ENCODE measurements at regions not wholly inside any gene's neighbourhood (a gene's known extent, or its start where the extent isn't known, plus 50 kb on each side); places are given as distances from the start of the nearest gene placed in this dataset.

DNA sequence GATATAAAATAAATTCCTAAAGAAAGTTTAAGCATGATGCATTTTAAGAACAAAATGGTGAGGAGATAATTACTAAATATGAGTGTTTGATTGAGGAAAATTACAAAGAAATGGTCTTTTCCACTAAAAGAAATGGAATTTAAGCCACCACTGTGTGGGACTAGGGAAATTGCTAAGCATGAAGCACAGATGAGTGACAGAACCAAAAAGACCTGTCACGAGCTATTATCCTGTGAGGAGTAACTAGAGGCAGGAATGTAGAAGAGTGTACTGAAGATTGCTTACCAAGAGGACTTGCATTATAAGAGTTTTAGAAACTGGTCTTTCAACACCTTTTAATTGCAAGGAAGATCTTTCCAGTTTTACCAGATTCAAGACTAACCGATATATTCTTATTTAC is 193.6 kb upstream of the PRR16 start:
- in situ Hi-C loops (cut with MboI; ENCODE audit: low sequenced_read_pairs, unreplicated experiment), result no loop called here
- DNase-seq (ENCODE audit: low spot score), result no peak
- TF ChIP-seq, protein P1, sequence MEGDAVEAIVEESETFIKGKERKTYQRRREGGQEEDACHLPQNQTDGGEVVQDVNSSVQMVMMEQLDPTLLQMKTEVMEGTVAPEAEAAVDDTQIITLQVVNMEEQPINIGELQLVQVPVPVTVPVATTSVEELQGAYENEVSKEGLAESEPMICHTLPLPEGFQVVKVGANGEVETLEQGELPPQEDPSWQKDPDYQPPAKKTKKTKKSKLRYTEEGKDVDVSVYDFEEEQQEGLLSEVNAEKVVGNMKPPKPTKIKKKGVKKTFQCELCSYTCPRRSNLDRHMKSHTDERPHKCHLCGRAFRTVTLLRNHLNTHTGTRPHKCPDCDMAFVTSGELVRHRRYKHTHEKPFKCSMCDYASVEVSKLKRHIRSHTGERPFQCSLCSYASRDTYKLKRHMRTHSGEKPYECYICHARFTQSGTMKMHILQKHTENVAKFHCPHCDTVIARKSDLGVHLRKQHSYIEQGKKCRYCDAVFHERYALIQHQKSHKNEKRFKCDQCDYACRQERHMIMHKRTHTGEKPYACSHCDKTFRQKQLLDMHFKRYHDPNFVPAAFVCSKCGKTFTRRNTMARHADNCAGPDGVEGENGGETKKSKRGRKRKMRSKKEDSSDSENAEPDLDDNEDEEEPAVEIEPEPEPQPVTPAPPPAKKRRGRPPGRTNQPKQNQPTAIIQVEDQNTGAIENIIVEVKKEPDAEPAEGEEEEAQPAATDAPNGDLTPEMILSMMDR (IDR thresholded peaks at IDR 0.05; ENCODE audit: borderline replicate concordance, control extremely low read depth, extremely low read depth, insufficient read depth, missing control alignments), result no peak

DNA sequence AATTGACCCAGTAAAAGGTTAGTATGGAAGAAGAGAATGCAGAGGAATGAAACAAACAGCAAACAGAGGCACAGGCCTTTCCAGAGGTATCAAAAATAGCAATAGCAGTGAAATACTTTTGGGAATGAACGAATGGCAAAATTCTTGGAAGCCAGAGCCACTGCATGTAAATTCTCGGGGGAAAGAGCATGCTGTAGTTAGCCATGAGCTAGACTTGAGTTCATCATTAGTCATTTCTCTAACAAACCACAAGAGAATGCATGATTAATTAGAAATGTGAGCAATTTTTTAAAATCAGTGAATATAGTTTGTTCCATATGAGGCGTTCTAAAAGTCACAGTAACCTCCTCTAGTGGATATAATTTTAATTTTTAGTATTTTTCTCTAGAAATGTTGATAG is 170.3 kb upstream of the PRR16 start:
- TF ChIP-seq, protein P1 (IDR thresholded peaks at IDR 0.05; ENCODE audit: borderline replicate concordance, control extremely low read depth, extremely low read depth, insufficient read depth, missing control alignments), result no peak
- in situ Hi-C loops (cut with MboI; ENCODE audit: low sequenced_read_pairs, unreplicated experiment), result no loop called here
- DNase-seq (ENCODE audit: low spot score), result no peak

GRCh38 chr5:120297616-120298015 is 166.5 kb upstream of the PRR16 start:
- in situ Hi-C loops (cut with MboI; ENCODE audit: low sequenced_read_pairs, unreplicated experiment), result no loop called here
- DNase-seq (ENCODE audit: low spot score), result no peak
- TF ChIP-seq, protein P1 (IDR thresholded peaks at IDR 0.05; ENCODE audit: borderline replicate concordance, control extremely low read depth, extremely low read depth, insufficient read depth, missing control alignments), result no peak

DNA sequence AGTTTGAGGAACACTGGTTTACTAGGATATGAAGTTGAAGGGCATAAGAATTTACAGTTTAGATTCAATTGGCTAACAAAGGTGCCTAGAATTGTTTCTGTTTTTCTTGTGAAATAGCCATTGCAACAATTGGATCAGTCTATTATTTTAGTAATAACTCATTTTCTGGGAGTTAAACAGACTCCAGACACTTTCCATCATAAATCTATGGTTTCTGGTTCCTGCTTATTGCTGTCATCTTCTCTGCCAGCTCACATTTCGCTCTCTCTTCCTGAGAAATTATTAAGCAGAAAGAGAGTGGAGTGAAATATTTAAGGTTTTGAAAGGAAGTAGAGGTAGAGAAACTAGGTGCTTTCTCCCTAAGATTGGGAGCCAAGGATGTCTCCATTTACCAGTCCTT is 165.1 kb upstream of the PRR16 start:
- DNase-seq (ENCODE audit: low spot score), result no peak
- in situ Hi-C loops (cut with MboI; ENCODE audit: low sequenced_read_pairs, unreplicated experiment), result no loop called here
- TF ChIP-seq, protein P1 (IDR thresholded peaks at IDR 0.05; ENCODE audit: borderline replicate concordance, control extremely low read depth, extremely low read depth, insufficient read depth, missing control alignments), result no peak

DNA sequence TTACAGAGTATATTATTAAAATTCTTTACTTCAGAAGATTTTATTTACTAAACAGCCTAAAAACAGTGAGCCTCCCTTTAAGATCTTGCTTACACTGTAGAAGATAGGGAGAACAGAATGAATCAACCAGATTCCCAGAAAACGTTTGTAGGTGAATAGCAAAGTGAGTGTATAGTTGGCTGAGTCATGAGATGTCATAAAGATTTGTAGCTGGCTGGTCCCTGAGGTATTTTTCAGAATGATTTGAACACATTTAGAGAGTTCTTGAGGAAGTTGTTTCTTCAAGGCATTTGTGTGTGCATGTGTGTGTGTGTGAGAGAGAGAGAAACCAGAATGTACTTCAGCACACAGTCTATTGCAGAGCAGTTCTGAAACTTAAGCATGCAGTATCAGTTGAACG is 159.4 kb upstream of the PRR16 start:
- in situ Hi-C loops (cut with MboI; ENCODE audit: low sequenced_read_pairs, unreplicated experiment), result no loop called here
- TF ChIP-seq, protein P1 (IDR thresholded peaks at IDR 0.05; ENCODE audit: borderline replicate concordance, control extremely low read depth, extremely low read depth, insufficient read depth, missing control alignments), result no peak
- DNase-seq (ENCODE audit: low spot score), result no peak

DNA sequence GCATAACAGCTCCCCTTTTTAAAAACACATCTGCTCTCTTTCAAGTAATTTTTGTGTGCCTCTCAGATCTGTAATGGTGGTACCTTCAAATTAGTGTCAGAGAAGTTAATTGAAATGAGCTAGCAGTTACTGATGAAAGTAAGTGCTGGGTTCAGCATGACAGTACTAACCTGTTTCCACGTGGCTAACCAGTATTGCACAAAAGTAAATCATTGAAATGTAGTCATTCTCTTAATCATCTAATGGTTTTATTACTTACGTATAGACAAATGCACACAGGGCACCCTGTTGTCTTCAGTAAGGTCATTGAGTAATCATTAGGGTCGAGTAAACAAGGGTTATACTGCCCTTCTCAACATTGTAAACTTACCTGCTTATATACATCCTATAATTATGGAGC is 157.8 kb upstream of the PRR16 start:
- in situ Hi-C loops (cut with MboI; ENCODE audit: low sequenced_read_pairs, unreplicated experiment), result no loop called here
- no peak for DNase-seq (ENCODE audit: low spot score)
- TF ChIP-seq, protein P1 (IDR thresholded peaks at IDR 0.05; ENCODE audit: borderline replicate concordance, control extremely low read depth, extremely low read depth, insufficient read depth, missing control alignments), result no peak

- DNase-seq (ENCODE audit: low spot score), result no peak
- in situ Hi-C loops (cut with MboI; ENCODE audit: low sequenced_read_pairs, unreplicated experiment), result no loop called here
- TF ChIP-seq, protein P1 (IDR thresholded peaks at IDR 0.05; ENCODE audit: borderline replicate concordance, control extremely low read depth, extremely low read depth, insufficient read depth, missing control alignments), result no peak
Observed at GRCh38 chr5:120314191-120314590, 149.9 kb upstream of the PRR16 start.

Measured in GM13976 (cell line).